HL-60 (cell line): ENCODE measurements at regions not wholly inside any gene's neighbourhood (a gene's known extent, or its start where the extent isn't known, plus 50 kb on each side); places are given as distances from the start of the nearest gene placed in this dataset.

Experiments used
- GABPA ChIP-seq: IDR thresholded peaks from 2 replicates; pipeline ENCODE4 v1.6.1; 2012; ENCODE audit warnings: low read depth
- POLR2AphosphoS5 ChIP-seq: IDR thresholded peaks from 2 replicates; pipeline ENCODE4 v1.6.1; 2012; ENCODE audit warnings: low read depth
- TF ChIP-seq, protein P1 (sequence below): IDR thresholded peaks from one replicate; pipeline ENCODE4 v1.5.1; 2011; ENCODE audit warnings: low read length, control low read depth, inconsistent platforms; ENCODE audit not compliant: insufficient read depth

GRCh38 chr2:57753636-57754035 lies 293.0 kb upstream of the VRK2 start:
- TF ChIP-seq GABPA: no peak
- TF ChIP-seq POLR2AphosphoS5: no peak
- TF ChIP-seq, protein P1, sequence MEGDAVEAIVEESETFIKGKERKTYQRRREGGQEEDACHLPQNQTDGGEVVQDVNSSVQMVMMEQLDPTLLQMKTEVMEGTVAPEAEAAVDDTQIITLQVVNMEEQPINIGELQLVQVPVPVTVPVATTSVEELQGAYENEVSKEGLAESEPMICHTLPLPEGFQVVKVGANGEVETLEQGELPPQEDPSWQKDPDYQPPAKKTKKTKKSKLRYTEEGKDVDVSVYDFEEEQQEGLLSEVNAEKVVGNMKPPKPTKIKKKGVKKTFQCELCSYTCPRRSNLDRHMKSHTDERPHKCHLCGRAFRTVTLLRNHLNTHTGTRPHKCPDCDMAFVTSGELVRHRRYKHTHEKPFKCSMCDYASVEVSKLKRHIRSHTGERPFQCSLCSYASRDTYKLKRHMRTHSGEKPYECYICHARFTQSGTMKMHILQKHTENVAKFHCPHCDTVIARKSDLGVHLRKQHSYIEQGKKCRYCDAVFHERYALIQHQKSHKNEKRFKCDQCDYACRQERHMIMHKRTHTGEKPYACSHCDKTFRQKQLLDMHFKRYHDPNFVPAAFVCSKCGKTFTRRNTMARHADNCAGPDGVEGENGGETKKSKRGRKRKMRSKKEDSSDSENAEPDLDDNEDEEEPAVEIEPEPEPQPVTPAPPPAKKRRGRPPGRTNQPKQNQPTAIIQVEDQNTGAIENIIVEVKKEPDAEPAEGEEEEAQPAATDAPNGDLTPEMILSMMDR: no peak
